ENCODE measurements at regions not wholly inside any gene's neighbourhood (a gene's known extent, or its start where the extent isn't known, plus 50 kb on each side); places are given as distances from the start of the nearest gene placed in this dataset.
"Not testable (repeated sequence)": the region's sequence is repeated elsewhere in the genome, so short reads cannot be mapped to it uniquely, and the experiment has no call there.

GRCh38 chr15:24848050-24848449 is 106.7 kb upstream of the SNRPN start:
- DNase-seq, result no peak

GRCh38 chr15:24856397-24857390 is 98.1 kb upstream of the SNRPN start:
- no peak for DNase-seq

GRCh38 chr15:24857763-24858162 is 97.0 kb upstream of the SNRPN start:
- no peak for DNase-seq

GRCh38 chr15:24858183-24858582 is 96.6 kb upstream of the SNRPN start:
- DNase-seq, result not testable (repeated sequence)

- DNase-seq, result no peak
Observed at GRCh38 chr15:24858737-24859601, 95.8 kb upstream of the SNRPN start.

- no peak for DNase-seq
Observed at GRCh38 chr15:24861014-24861690, 93.6 kb upstream of the SNRPN start.

GRCh38 chr15:24862726-24863521 is 91.9 kb upstream of the SNRPN start:
- DNase-seq, result no peak

GRCh38 chr15:24865303-24865702 is 89.5 kb upstream of the SNRPN start:
- DNase-seq, result no peak

- no peak for DNase-seq
Observed at GRCh38 chr15:24877174-24877573, 77.6 kb upstream of the SNRPN start.

- DNase-seq, result no peak
Observed at GRCh38 chr15:24878153-24878552, 76.6 kb upstream of the SNRPN start.

- DNase-seq, result no peak
Observed at GRCh38 chr15:24879492-24879891, 75.3 kb upstream of the SNRPN start.

GRCh38 chr15:24880663-24881062 is 74.1 kb upstream of the SNRPN start:
- DNase-seq, result no peak

GRCh38 chr15:24886538-24886937 is 68.2 kb upstream of the SNRPN start:
- DNase-seq, result no peak

- no peak for DNase-seq
Observed at GRCh38 chr15:24898715-24899272, 56.0 kb upstream of the SNRPN start.

GRCh38 chr15:24899367-24899766 is 55.4 kb upstream of the SNRPN start:
- DNase-seq, result no peak

GRCh38 chr15:24899795-24900194 is 55.0 kb upstream of the SNRPN start:
- no peak for DNase-seq

- no peak for DNase-seq
Observed at GRCh38 chr15:24901409-24901808, 53.4 kb upstream of the SNRPN start.

All from NCI-H1694 treated with DMSO at 0.1 percent for 48 hours (cell line).